Fibroblast of the aortic adventitia (primary cell): ENCODE measurements at regions not wholly inside any gene's neighbourhood (a gene's known extent, or its start where the extent isn't known, plus 50 kb on each side); places are given as distances from the start of the nearest gene placed in this dataset.

ENCODE experiments used
- DNase-seq: peaks from one replicate; pipeline ENCODE4 v3.0.0-alpha.2; 2010; ENCODE audit warnings: low read depth
- H3K4me3 ChIP-seq: 2 replicates; pipeline ENCODE4 v1.5.1; 2011; ENCODE audit warnings: low read depth, mild to moderate bottlenecking, control low read depth, low read length, moderate library complexity
- TF ChIP-seq, protein P1 (sequence below): IDR thresholded peaks from 2 replicates; pipeline ENCODE4 v1.5.1; 2011; ENCODE audit warnings: mild to moderate bottlenecking, low read length, control low read depth, inconsistent platforms; ENCODE audit not compliant: insufficient read depth

DNA sequence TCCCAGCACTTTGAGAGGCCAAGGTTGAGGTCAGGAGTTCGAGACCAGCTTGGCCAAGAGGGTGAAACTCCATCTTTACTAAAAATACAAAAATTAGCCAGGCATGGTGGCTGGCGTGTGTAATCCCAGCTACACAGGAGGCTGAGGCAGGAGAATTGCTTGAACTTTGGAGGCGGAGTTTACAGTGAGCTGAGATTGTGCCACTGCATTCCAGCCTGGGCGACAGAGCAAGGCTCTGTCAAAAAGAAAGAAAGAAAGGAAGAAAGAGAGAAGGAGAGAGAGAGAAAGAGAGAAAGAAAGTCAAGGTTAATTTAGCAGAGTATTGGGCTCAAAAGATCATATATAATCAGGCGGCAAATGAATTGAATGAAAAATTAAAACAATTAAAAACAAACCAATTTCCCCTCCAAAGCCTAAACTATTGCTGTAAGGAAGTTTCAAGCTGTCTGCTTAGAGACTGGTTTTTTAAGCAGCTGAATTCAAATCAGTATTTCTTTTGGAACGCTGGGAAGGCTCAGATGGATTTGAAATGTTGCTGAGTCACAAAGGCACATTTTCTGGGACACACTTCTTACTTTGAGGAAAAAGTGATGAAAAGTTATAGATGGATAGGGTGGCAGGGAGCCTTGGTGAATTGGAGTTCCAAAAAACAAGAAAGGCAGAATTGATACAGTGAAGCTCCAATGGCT is 81.3 kb upstream of the BHLHE40 start:
- peak; percentile 68 for DNase-seq
- TF ChIP-seq, protein P1, sequence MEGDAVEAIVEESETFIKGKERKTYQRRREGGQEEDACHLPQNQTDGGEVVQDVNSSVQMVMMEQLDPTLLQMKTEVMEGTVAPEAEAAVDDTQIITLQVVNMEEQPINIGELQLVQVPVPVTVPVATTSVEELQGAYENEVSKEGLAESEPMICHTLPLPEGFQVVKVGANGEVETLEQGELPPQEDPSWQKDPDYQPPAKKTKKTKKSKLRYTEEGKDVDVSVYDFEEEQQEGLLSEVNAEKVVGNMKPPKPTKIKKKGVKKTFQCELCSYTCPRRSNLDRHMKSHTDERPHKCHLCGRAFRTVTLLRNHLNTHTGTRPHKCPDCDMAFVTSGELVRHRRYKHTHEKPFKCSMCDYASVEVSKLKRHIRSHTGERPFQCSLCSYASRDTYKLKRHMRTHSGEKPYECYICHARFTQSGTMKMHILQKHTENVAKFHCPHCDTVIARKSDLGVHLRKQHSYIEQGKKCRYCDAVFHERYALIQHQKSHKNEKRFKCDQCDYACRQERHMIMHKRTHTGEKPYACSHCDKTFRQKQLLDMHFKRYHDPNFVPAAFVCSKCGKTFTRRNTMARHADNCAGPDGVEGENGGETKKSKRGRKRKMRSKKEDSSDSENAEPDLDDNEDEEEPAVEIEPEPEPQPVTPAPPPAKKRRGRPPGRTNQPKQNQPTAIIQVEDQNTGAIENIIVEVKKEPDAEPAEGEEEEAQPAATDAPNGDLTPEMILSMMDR = no peak
- H3K4me3 ChIP-seq = no peak overlapping the region

DNA sequence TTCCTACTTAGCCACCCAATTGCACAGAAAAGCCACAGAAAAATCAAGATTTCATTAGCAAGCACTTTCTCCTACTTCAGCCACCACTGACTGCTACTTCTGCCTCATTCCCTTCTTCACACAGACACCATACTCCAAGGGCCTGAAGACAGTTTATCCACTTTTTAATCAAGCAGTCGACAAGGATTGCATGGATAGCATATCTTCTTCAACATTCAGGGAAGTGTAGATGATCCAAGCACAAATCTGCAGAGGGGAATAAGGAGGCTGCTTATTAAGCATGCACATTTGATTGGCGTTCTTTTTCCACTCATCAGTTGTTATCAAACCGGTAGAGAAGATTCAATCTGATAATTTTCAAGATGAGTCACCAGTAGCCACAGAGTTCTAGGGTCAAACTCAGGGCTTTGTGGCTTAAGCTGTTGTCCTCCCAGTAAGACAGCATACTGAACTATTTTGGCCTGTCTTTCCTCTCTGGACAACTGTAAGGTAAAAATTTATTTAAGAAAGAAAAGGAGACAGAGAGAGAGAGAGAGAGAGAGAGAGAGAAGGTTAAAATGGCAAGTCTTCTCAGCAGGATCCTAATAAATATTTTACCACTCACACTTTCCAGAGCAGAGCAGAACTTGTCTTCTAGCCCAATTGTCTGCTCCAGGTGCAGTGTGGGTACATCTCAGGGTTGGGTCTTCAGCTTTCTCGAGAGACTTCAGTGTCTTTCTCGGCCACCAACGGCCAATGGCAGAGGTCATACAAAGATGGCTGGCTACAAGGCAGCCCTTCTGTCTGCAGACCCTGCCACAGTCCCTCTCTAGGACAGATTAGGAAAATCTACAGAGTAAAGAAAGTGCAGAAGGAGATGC is 80.6 kb upstream of the BHLHE40 start:
- TF ChIP-seq, protein P1 = no peak
- DNase-seq = peak; percentile 23
- H3K4me3 ChIP-seq = no peak overlapping the region

DNA sequence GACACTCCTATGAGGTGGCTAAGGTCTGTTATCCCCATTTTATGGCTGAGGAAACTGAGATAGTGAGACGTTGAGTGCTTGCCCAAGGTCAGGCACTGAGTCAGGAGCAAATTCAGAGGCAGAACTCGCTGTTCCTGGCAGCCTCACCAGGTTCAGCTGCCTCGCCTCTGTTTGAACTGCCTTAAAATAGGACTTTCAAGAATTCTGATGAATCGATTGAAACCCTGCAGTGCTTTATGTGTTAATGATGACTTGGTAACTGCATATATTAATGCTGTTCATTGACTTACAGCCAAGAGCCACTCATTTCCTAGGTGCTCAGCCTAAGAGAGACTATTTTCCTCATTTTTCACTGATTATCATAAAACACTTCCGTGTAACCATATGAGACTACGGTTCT is 79.5 kb upstream of the BHLHE40 start:
- TF ChIP-seq, protein P1 = no peak
- no peak for DNase-seq
- H3K4me3 ChIP-seq = no peak overlapping the region

DNA sequence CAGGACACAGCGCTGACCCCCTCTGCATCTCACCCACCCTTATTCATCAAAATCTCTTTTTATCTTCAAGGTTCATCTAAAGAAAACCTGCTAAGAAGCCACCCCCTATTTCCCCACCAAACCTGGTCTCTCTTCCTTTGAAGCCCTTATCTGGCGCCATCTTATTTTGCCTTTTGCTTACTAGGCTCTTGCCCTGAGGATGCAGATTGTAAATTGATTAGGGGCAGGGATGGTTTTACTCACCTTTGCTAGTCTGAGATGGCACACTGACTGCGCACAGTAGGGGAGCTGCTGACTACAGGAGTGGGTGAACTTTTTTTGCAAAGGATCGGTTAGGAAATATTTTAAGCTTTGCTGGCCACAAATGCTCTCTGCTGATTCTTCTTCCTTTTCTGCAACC is 78.9 kb upstream of the BHLHE40 start:
- TF ChIP-seq, protein P1 = no peak
- H3K4me3 ChIP-seq = no peak overlapping the region
- no peak for DNase-seq

DNA sequence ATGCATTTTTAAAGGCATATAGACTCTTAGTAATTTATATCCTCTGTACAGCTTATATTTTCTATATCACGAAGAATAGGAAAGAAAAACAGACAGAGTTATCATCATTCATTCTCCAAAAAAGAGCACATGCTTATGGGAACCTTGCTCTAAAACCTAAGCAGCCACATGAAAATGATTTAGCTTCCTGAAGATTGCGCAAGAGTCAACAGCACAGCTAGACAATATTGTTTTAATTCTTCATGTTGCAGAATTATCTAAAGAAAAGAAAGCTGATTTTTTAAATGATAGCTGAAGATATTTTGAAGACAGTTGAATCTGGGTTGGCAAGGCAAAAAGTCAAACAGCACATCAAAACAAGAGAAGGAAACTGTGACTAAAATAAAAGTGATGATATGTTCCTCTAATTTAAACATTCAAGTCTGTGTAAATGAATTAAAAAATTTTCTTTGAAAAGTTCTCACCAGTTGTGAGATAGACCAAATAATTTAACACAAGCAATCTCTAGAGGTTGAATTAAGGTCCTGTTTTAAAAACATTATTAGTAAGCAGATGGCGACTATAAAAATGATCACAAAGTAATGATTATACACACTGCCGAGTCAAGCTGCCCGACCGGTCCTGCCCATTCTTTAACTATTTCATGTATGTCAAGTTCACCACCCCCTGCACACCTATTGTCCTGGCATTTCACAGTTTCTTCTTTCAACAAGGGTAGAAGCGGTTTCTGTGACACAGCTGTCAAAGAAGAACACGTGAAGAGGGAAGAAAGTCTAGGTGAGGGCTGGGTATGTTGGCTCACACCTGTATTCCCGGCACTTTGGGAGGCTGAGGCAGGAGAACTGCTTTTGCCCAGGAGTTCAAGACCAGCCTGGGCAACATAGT is 74.2 kb upstream of the BHLHE40 start:
- DNase-seq = peak; percentile 62
- TF ChIP-seq, protein P1 = no peak
- H3K4me3 ChIP-seq = no peak overlapping the region

DNA sequence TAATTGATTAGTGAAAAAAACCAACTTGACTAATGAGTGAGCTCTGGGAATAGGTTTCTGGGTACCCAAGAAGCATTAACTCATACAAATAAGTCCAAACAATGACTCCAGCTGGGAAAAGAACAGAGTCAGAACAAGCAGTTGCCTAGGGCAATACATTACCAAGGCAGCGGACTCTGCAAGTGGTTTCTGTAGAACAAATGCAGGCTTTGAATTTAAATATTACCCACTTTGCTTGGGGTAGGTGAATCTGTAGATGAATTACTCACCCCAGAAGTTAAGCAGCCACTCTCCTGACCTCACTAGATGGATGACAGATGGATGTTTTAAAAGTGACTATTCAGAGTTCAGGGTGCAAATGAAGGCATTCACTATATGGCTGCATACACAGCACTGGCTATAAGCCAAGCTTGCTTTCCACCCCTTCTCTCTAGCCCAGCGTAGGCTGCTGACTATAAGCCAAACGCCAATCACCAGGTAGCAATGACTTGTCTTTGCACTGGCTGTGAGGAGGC is 73.1 kb upstream of the BHLHE40 start:
- H3K4me3 ChIP-seq = no peak overlapping the region
- TF ChIP-seq, protein P1 = no peak
- peak; percentile 22 for DNase-seq
